Ovary (tissue), 3 donors: ENCODE measurements at regions not wholly inside any gene's neighbourhood (a gene's known extent, or its start where the extent isn't known, plus 50 kb on each side); places are given as distances from the start of the nearest gene placed in this dataset.

ENCODE experiments used
- EP300 ChIP-seq: sonication (generic); formaldehyde crosslinking; IDR thresholded peaks from one replicate; pipeline ENCODE4 v1.6.1; 2017; ENCODE audit warnings: antibody characterized with exemption
- TF ChIP-seq, protein P1 (sequence below), 3 donors: fragments of 450-650 bp in 2 of 3; fragments of 200-600 bp in 1 of 3; IDR thresholded peaks; one replicate each; pipeline versions ENCODE4 v1.5.1 to v1.8.0; 2016 to 2022; ENCODE audit warnings: antibody characterized with exemption in 3 of 3, mild to moderate bottlenecking in 1 of 3
- donor health status: DM: no; HTN: no; CAD: no.

DNA sequence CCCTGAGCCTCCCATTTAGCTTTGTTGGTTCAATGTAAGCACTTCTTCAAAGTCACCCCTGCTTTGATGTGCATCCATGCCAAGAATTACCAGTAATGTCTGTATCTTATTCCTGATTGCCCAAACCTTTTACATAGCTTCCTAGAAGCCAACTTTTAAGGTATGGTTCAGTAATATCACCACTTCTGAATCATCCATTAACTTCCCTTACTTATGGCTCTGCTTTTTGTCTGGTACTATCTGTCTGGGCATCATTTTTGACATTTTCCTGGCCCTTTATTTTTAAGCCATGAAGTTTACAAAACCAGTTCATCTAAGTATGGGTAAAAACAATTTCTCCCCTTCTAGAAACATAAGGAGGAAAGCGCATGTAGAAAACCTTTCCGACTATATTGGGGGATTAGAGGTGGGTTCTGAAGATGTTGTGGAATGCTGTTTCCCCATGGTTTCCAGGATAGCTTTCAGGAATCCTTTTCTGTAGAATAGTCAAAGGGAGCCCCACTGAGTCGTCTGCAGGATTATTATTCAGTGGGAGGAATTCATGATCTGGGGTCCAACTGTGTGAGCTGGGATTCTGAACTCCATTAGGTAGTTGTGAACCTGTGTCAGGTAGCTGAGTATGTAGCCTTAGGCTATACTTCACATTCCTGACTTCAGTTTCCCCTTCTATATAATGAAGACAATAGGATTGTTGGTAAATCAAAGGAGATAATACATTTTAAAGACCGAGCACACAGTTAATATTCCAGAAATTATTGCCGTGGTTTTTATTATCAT lies 163.8 kb downstream of the SUCLA2 start:
- TF ChIP-seq, protein P1, sequence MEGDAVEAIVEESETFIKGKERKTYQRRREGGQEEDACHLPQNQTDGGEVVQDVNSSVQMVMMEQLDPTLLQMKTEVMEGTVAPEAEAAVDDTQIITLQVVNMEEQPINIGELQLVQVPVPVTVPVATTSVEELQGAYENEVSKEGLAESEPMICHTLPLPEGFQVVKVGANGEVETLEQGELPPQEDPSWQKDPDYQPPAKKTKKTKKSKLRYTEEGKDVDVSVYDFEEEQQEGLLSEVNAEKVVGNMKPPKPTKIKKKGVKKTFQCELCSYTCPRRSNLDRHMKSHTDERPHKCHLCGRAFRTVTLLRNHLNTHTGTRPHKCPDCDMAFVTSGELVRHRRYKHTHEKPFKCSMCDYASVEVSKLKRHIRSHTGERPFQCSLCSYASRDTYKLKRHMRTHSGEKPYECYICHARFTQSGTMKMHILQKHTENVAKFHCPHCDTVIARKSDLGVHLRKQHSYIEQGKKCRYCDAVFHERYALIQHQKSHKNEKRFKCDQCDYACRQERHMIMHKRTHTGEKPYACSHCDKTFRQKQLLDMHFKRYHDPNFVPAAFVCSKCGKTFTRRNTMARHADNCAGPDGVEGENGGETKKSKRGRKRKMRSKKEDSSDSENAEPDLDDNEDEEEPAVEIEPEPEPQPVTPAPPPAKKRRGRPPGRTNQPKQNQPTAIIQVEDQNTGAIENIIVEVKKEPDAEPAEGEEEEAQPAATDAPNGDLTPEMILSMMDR (IDR thresholded peaks at IDR 0.05) = no peak
- no peak for TF ChIP-seq EP300
